ENCODE measurements at regions not wholly inside any gene's neighbourhood (a gene's known extent, or its start where the extent isn't known, plus 50 kb on each side); places are given as distances from the start of the nearest gene placed in this dataset.

DNA sequence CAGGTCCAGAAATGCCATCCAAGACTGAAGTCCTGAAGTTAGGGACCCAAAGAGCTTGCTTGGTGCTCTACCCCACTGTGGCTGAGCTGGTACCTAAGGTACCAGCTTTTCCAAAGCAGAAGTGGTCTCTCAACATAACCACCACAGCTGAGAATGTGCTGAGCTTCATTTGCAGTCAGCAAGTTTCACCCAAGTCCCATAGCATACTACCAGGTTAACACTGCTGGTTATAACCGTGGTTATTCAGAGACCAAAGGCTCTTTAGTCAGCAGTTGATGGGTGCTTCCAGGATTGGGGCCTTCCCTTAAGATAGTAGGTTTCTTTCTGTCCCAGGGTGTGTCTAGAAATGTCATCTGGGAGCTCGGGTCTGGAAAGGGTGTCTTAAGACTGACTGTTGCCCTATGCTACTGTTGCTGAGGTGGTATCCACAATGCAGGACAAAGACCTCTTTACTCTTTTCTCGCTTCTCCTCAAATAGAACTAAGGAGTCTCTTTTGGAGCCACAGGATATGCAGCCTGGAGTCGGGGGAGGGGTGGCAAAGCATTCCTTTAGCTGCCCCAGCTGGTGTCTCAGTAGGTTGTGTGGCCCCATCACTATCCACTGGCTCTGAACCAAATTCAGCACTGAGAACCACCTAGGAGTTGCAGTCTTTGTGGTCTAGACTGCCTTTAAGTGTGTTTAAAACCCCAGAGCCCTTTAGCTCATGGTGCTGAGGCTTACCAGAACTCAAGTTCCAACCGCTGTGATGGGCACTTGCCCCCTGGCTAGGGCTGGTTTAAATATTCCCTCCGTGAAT is 354.9 kb upstream of the SEMA3C start:
- TF ChIP-seq, protein P1, sequence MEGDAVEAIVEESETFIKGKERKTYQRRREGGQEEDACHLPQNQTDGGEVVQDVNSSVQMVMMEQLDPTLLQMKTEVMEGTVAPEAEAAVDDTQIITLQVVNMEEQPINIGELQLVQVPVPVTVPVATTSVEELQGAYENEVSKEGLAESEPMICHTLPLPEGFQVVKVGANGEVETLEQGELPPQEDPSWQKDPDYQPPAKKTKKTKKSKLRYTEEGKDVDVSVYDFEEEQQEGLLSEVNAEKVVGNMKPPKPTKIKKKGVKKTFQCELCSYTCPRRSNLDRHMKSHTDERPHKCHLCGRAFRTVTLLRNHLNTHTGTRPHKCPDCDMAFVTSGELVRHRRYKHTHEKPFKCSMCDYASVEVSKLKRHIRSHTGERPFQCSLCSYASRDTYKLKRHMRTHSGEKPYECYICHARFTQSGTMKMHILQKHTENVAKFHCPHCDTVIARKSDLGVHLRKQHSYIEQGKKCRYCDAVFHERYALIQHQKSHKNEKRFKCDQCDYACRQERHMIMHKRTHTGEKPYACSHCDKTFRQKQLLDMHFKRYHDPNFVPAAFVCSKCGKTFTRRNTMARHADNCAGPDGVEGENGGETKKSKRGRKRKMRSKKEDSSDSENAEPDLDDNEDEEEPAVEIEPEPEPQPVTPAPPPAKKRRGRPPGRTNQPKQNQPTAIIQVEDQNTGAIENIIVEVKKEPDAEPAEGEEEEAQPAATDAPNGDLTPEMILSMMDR (IDR thresholded peaks at IDR 0.05; ENCODE audit: low read depth, low read length), result no peak
- no peak for TF ChIP-seq POLR2A (IDR thresholded peaks at IDR 0.05; ENCODE audit: extremely low read depth, insufficient read length)
- TF ChIP-seq, protein P2, sequence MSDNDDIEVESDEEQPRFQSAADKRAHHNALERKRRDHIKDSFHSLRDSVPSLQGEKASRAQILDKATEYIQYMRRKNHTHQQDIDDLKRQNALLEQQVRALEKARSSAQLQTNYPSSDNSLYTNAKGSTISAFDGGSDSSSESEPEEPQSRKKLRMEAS (IDR thresholded peaks at IDR 0.05; ENCODE audit: low read depth, low read length), result no peak
- no peak for TF ChIP-seq MYC (IDR thresholded peaks at IDR 0.05; ENCODE audit: low read depth, low read length)
